ENCODE measurements at regions not wholly inside any gene's neighbourhood (a gene's known extent, or its start where the extent isn't known, plus 50 kb on each side); places are given as distances from the start of the nearest gene placed in this dataset.

DNA sequence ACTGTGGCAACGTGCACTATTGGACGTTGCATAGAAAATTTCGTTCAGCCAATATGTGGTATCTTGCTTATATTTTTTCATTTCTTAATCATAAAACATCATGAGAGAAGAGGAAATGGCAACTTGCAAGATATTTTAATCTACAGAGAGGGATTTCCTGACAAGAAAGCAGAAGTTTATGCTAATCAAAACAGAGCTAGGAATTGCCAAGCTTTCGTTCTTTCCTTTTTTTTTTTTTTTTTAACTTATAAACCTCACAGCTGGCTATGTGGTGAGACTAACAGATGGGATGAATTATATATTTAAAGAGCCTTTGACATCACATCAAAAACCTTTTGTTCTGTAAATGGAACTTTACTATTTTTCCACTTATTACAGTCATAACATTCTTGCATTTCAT lies 1136.9 kb upstream of the TMEFF2 start:
- no TSS peak for BruUV-seq (replicated peaks)
- no peak for FAIRE-seq

More for the DNA sequence above, 1136.9 kb upstream of the TMEFF2 start:
- no peaks in the 10 kb centered on the region for H3K9me3 ChIP-seq (ENCODE audit: low read length)
- intact Hi-C loops (cut with micrococcal nuclease; ENCODE audit: unreplicated experiment) (no loop called here), in situ Hi-C loops (cut with HindIII; ENCODE audit: extremely low pct_ligation_motif_present, low pct_unique_long_range_greater_than_20kb) (no loop called here)
- DNase-seq (ENCODE audit: low spot score): no peak
- H2AFZ ChIP-seq (ENCODE audit: low read length): no peak overlapping the region
- POLR2A ChIA-PET: no interaction called here
- no peaks in the 10 kb centered on the region for H3K27me3 ChIP-seq (ENCODE audit: control insufficient read depth in 1 of 2, insufficient read depth in 2 of 2, low read length in 2 of 2)
- no peak overlapping the region for H3K4me3 ChIP-seq (replicated peaks in 1 of 3; ENCODE audit: insufficient read depth in 1 of 3, low read depth in 2 of 3, low read length in 3 of 3)
- no peaks in the 10 kb centered on the region for H3K36me3 ChIP-seq (replicated peaks in 1 of 2; ENCODE audit: control insufficient read depth in 1 of 2, insufficient read depth in 2 of 2, low read length in 2 of 2)
- no peak overlapping the region for H3K4me2 ChIP-seq (ENCODE audit: low read depth, low read length)
- no peak overlapping the region for H3K27ac ChIP-seq (ENCODE audit: extremely low read length, insufficient read depth, low read length)
- H4K20me1 ChIP-seq (ENCODE audit: insufficient read depth, low read length): no peaks in the 10 kb centered on the region; the same call in 1 of the 2 replicates
- WGBS (ENCODE audit: low lambda C conversion rate): 4% methylated on average over 4 of the region's 4 CpGs
- TF ChIP-seq RFX5 (IDR thresholded peaks at IDR 0.05; ENCODE audit: low read depth, low read length) (no peak), ZNF646 (CRISPR knock-in tag; IDR thresholded peaks at IDR 0.05) (no peak), REXO4 (CRISPR knock-in tag; IDR thresholded peaks at IDR 0.05; ENCODE audit: borderline replicate concordance) (no peak), SRSF4 (IDR thresholded peaks at IDR 0.05; ENCODE audit: low read depth, low read length, poor library complexity, severe bottlenecking) (no peak), NONO (IDR thresholded peaks at IDR 0.05) (no peak), NONO (CRISPR knock-in tag; conservative IDR thresholded peaks at IDR 0.05) (no peak)
- ATAC-seq: no peak
- H3K4me1 ChIP-seq (ENCODE audit: insufficient read depth, low read length): no peaks in the 10 kb centered on the region
- CTCF ChIA-PET (ENCODE audit: low intra/inter-chr PET ratio, low total read pairs): no interaction called here
- no peaks in the 10 kb centered on the region for H3K79me2 ChIP-seq (ENCODE audit: insufficient read depth, low read length)
- H3K9ac ChIP-seq (ENCODE audit: insufficient read depth, low read depth, low read length): no peak overlapping the region
